ENCODE measurements at regions not wholly inside any gene's neighbourhood (a gene's known extent, or its start where the extent isn't known, plus 50 kb on each side); places are given as distances from the start of the nearest gene placed in this dataset.

- DNase-seq (ENCODE audit: low spot score), result no peak
Observed at GRCh38 chr7:98515201-98515600, 101.9 kb upstream of the NPTX2 start.

GRCh38 chr7:98514211-98515031 lies 102.7 kb upstream of the NPTX2 start:
- no peak for DNase-seq (ENCODE audit: low spot score)

GRCh38 chr7:98511175-98511574 lies 105.9 kb upstream of the NPTX2 start:
- no peak for DNase-seq (ENCODE audit: low spot score)

- no peak for DNase-seq (ENCODE audit: low spot score)
Observed at GRCh38 chr7:98509836-98510235, 107.2 kb upstream of the NPTX2 start.

- no peak for DNase-seq (ENCODE audit: low spot score)
Observed at GRCh38 chr7:98506471-98506870, 105.6 kb upstream of the BAIAP2L1 start.

GRCh38 chr7:98500764-98501163 lies 99.9 kb upstream of the BAIAP2L1 start:
- DNase-seq (ENCODE audit: low spot score), result no peak

- no peak for DNase-seq (ENCODE audit: low spot score)
Observed at GRCh38 chr7:98496618-98497017, 95.7 kb upstream of the BAIAP2L1 start.

- no peak for DNase-seq (ENCODE audit: low spot score)
Observed at GRCh38 chr7:98495200-98495955, 94.5 kb upstream of the BAIAP2L1 start.

GRCh38 chr7:98493030-98493778 lies 92.3 kb upstream of the BAIAP2L1 start:
- no peak for DNase-seq (ENCODE audit: low spot score)

- DNase-seq (ENCODE audit: low spot score), result peak; percentile 79
Observed at GRCh38 chr7:98488167-98488566, 87.3 kb upstream of the BAIAP2L1 start.

- DNase-seq (ENCODE audit: low spot score), result no peak
Observed at GRCh38 chr7:98483964-98484545, 83.2 kb upstream of the BAIAP2L1 start.

- no peak for DNase-seq (ENCODE audit: low spot score)
Observed at GRCh38 chr7:98483276-98483963, 82.5 kb upstream of the BAIAP2L1 start.

GRCh38 chr7:98479318-98479717 lies 78.4 kb upstream of the BAIAP2L1 start:
- DNase-seq (ENCODE audit: low spot score), result no peak

- no peak for DNase-seq (ENCODE audit: low spot score)
Observed at GRCh38 chr7:98475352-98475751, 74.5 kb upstream of the BAIAP2L1 start.

- DNase-seq (ENCODE audit: low spot score), result no peak
Observed at GRCh38 chr7:98474558-98474957, 73.7 kb upstream of the BAIAP2L1 start.

GRCh38 chr7:98472521-98472954 lies 71.6 kb upstream of the BAIAP2L1 start:
- DNase-seq (ENCODE audit: low spot score), result no peak

- peak; percentile 85 for DNase-seq (ENCODE audit: low spot score)
Observed at GRCh38 chr7:98470485-98471240, 69.8 kb upstream of the BAIAP2L1 start.

GRCh38 chr7:98469088-98469487 lies 68.2 kb upstream of the BAIAP2L1 start:
- no peak for DNase-seq (ENCODE audit: low spot score)

- no peak for DNase-seq (ENCODE audit: low spot score)
Observed at GRCh38 chr7:98467570-98468312, 66.9 kb upstream of the BAIAP2L1 start.

- no peak for DNase-seq (ENCODE audit: low spot score)
Observed at GRCh38 chr7:98465022-98465421, 64.1 kb upstream of the BAIAP2L1 start.

All from HuH-7.5 (cell line).